AG04450 (cell line): ENCODE measurements at regions not wholly inside any gene's neighbourhood (a gene's known extent, or its start where the extent isn't known, plus 50 kb on each side); places are given as distances from the start of the nearest gene placed in this dataset.

Source experiments
- CTCF ChIA-PET: fragments of 300-600, 350-600 bp; formaldehyde crosslinking; extraction: SDS; loops from one replicate; lab custom pipeline; 2022; ENCODE audit warnings: antibody characterized with exemption, inconsistent platforms; lab: Charles Lee
- POLR2A ChIA-PET: fragments of 350-600 bp; formaldehyde crosslinking; extraction: SDS; loops from one replicate; lab custom pipeline; 2021; ENCODE audit warnings: antibody characterized with exemption, inconsistent platforms; lab: Yijun Ruan, JAX
- DNase-seq: peaks from one replicate; pipeline ENCODE4 v3.0.0-alpha.2; 2011; ENCODE audit warnings: low read depth, low spot score
- H3K27ac ChIP-seq: one replicate; pipeline ENCODE4 v1.5.1; 2012; ENCODE audit warnings: low read depth, low read length, control low read depth
- H3K27me3 ChIP-seq: one replicate; pipeline ENCODE4 v1.6.0; 2012; ENCODE audit warnings: low read length; ENCODE audit not compliant: control insufficient read depth, insufficient read depth
- H3K4me3 ChIP-seq: 2 replicates; pipeline ENCODE4 v1.5.1; 2011; ENCODE audit warnings: mild to moderate bottlenecking, low read depth, low read length, control low read depth
- H3K9me3 ChIP-seq: 2 replicates; pipeline ENCODE4 v1.5.1; 2012; ENCODE audit warnings: low read length; ENCODE audit not compliant: control insufficient read depth, insufficient read depth
- CTCF ChIP-seq: IDR thresholded peaks from 2 replicates; pipeline ENCODE4 v1.5.1; 2011; ENCODE audit warnings: low read depth, low read length, control low read depth, inconsistent platforms

GRCh38 chr14:103207388-103208072, 84.3 kb downstream of the TNFAIP2 start:
- TF ChIP-seq CTCF = no peak
- Histone ChIP-seq H3K4me3 (peak overlapping the region; percentile 44), H3K9me3 (peaks cover 27% of the 10 kb centered on the region), H3K27ac (no peak overlapping the region), H3K27me3 (peaks cover 14% of the 10 kb centered on the region)
- CTCF ChIA-PET = interaction anchor here (1.2 kb wide), 1 partner anchor 74 kb away, joined by 4 read pairs; no protein-coding TSS in a partner anchor
- DNase-seq = no peak
- POLR2A ChIA-PET = no interaction called here

- no peak for DNase-seq
- CTCF ChIA-PET = no interaction called here
- no peak overlapping the region for H3K4me3 ChIP-seq
- no peak overlapping the region for H3K27ac ChIP-seq
- POLR2A ChIA-PET = interaction anchor here (0.6 kb wide), 1 partner anchor 374 kb away, joined by 5 read pairs; no protein-coding TSS in a partner anchor
- TF ChIP-seq CTCF = peak; percentile 27; the same call in 1 of the 2 replicates
- H3K9me3 ChIP-seq = peaks cover 21% of the 10 kb centered on the region
- H3K27me3 ChIP-seq = peaks cover 8% of the 10 kb centered on the region
Observed at GRCh38 chr14:103209054-103209453, 85.8 kb downstream of the TNFAIP2 start.

GRCh38 chr14:103209506-103209905, 86.2 kb downstream of the TNFAIP2 start:
- Histone ChIP-seq H3K9me3 (peaks cover 17% of the 10 kb centered on the region), H3K27me3 (peaks cover 11% of the 10 kb centered on the region), H3K27ac (no peak overlapping the region), H3K4me3 (no peak overlapping the region)
- POLR2A ChIA-PET = interaction anchor here (0.6 kb wide), 1 partner anchor 374 kb away, joined by 5 read pairs; no protein-coding TSS in a partner anchor
- TF ChIP-seq CTCF = no peak
- CTCF ChIA-PET = no interaction called here
- DNase-seq = no peak

- POLR2A ChIA-PET = no interaction called here
- no peak for TF ChIP-seq CTCF
Observed at GRCh38 chr14:103213331-103213730, 90.1 kb downstream of the TNFAIP2 start.

GRCh38 chr14:103214461-103214958, 91.2 kb downstream of the TNFAIP2 start:
- POLR2A ChIA-PET = no interaction called here
- CTCF ChIA-PET = no interaction called here
- peaks cover 34% of the 10 kb centered on the region for H3K27me3 ChIP-seq

More at GRCh38 chr14:103213331-103213730, 90.1 kb downstream of the TNFAIP2 start:
- Histone ChIP-seq H3K27me3 (peaks cover 28% of the 10 kb centered on the region), H3K4me3 (no peak overlapping the region), H3K9me3 (peaks cover 7% of the 10 kb centered on the region; the same call in 1 of the 2 replicates), H3K27ac (no peak overlapping the region)
- no peak for DNase-seq
- CTCF ChIA-PET = no interaction called here

More at GRCh38 chr14:103214461-103214958, 91.2 kb downstream of the TNFAIP2 start:
- no peak for DNase-seq
- Histone ChIP-seq H3K4me3 (no peak overlapping the region), H3K9me3 (peaks cover 7% of the 10 kb centered on the region; the same call in 1 of the 2 replicates), H3K27ac (no peak overlapping the region)
- TF ChIP-seq CTCF = no peak
